ENCODE measurements at regions not wholly inside any gene's neighbourhood (a gene's known extent, or its start where the extent isn't known, plus 50 kb on each side); places are given as distances from the start of the nearest gene placed in this dataset.

- TF ChIP-seq EZH2 (IDR thresholded peaks at IDR 0.05; ENCODE audit: insufficient read depth, poor library complexity, severe bottlenecking) (no peak), EZH2phosphoT487 (IDR thresholded peaks at IDR 0.05; ENCODE audit: insufficient read depth, low read depth) (no peak)
Observed at GRCh38 chr15:95826412-95827195, 503.9 kb upstream of the NR2F2 start.

Measured in GM23248 (cell line).